ENCODE measurements at regions not wholly inside any gene's neighbourhood (a gene's known extent, or its start where the extent isn't known, plus 50 kb on each side); places are given as distances from the start of the nearest gene placed in this dataset.
"Not testable (repeated sequence)": the region's sequence is repeated elsewhere in the genome, so short reads cannot be mapped to it uniquely, and the experiment has no call there.

DNA sequence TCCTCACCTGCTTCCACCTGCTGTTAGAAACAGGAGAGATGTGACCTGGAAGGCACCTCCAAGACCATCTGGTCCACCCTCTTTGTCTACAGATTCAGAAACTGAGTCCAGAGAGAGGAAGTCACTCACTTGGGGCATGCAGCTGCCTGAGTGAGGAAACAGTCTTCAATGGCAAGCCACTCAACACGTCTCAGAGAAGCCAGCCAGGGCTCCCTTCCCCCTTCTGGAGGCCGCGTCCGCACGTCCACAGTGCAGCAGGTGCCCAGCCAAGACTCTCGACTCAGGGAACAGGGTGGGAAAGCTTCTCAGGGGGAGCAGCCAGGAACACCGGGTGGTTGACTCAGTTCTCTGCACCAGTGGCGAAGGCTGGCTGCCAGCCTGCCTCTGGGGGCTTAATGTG is 201.7 kb downstream of the BCL11A start:
- no peak for DNase-seq (ENCODE audit: extremely low spot score)
- TF ChIP-seq NFRKB (IDR thresholded peaks at IDR 0.05): no peak
- no peak for TF ChIP-seq FOXA1 (IDR thresholded peaks at IDR 0.05)
- no peak for TF ChIP-seq TARDBP (IDR thresholded peaks at IDR 0.05)
- TF ChIP-seq FOXK2 (IDR thresholded peaks at IDR 0.05): no peak
- CTCF ChIA-PET: interaction anchor here (0.6 kb wide), 1 partner anchor 16 kb away, joined by 3 read pairs; no protein-coding TSS in a partner anchor
- POLR2A ChIA-PET: no interaction called here

DNA sequence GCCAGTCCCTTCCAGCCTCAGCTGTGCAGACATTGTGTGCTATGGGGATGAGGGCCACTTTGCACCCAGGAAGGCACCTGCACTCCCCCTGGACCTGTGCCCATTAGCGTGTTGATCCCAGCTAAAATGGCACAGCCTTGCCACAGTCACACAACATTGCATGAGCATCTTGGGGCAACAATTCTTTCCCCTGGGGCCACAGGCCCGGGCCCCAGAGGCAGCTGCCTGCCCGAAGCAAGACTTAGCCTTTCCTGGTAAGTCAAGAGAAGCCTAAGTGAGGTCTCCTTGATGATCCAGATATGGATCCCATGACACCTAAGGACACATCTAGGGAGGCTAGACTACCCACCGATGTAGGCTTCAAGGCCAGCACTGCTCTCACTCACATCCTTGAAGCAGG is 202.1 kb downstream of the BCL11A start:
- no peak for DNase-seq (ENCODE audit: extremely low spot score)
- ChIA-PET POLR2A (no interaction called here), CTCF (no interaction called here)
- no peak for TF ChIP-seq CTBP1 (IDR thresholded peaks at IDR 0.05; ENCODE audit: borderline replicate concordance)
- TF ChIP-seq BHLHE40 (IDR thresholded peaks at IDR 0.05; ENCODE audit: borderline replicate concordance): no peak
- no peak for TF ChIP-seq SUZ12 (IDR thresholded peaks at IDR 0.05)
- no peak for TF ChIP-seq FOXM1 (IDR thresholded peaks at IDR 0.05; ENCODE audit: borderline replicate concordance)
- no peak for TF ChIP-seq ARNT (IDR thresholded peaks at IDR 0.05)
- no peak for TF ChIP-seq L3MBTL2 (conservative IDR thresholded peaks at IDR 0.05)
- no peak for TF ChIP-seq FOXK2 (IDR thresholded peaks at IDR 0.05)
- no peak for TF ChIP-seq ELF4 (IDR thresholded peaks at IDR 0.05)
- TF ChIP-seq ZNF384 (IDR thresholded peaks at IDR 0.05): no peak
- no peak for TF ChIP-seq TARDBP (IDR thresholded peaks at IDR 0.05)
- no peak for TF ChIP-seq HDGF (IDR thresholded peaks at IDR 0.05; ENCODE audit: borderline replicate concordance)
- TF ChIP-seq, protein P1, sequence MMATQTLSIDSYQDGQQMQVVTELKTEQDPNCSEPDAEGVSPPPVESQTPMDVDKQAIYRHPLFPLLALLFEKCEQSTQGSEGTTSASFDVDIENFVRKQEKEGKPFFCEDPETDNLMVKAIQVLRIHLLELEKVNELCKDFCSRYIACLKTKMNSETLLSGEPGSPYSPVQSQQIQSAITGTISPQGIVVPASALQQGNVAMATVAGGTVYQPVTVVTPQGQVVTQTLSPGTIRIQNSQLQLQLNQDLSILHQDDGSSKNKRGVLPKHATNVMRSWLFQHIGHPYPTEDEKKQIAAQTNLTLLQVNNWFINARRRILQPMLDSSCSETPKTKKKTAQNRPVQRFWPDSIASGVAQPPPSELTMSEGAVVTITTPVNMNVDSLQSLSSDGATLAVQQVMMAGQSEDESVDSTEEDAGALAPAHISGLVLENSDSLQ (IDR thresholded peaks at IDR 0.05): no peak
- TF ChIP-seq LEF1 (IDR thresholded peaks at IDR 0.05; ENCODE audit: borderline replicate concordance): no peak
- TF ChIP-seq NFRKB (IDR thresholded peaks at IDR 0.05): no peak

DNA sequence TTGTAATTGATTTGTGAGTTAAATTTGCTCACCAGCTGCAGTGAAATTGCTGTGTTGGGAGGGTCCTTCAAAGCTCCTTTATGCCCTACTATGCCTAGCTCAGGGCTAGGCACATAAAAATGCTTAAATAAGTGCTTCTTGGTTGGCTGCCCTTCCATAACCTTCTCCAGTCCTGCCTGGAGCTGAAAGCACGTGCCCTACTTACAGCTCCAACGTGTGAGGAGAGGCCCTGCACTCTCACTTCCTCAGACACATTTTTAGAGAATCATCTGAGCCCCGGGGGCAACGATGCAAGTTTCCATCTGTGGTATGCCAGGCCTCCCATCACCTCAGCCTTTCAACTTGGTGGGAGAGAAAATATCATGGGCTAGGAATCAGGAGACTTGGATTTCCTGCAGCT is 202.7 kb downstream of the BCL11A start:
- POLR2A ChIA-PET: no interaction called here
- no peak for DNase-seq (ENCODE audit: extremely low spot score)
- TF ChIP-seq L3MBTL2 (conservative IDR thresholded peaks at IDR 0.05) (no peak), TARDBP (IDR thresholded peaks at IDR 0.05) (no peak), SUZ12 (IDR thresholded peaks at IDR 0.05) (no peak), LEF1 (IDR thresholded peaks at IDR 0.05; ENCODE audit: borderline replicate concordance) (no peak), NFRKB (IDR thresholded peaks at IDR 0.05) (no peak), ELF4 (IDR thresholded peaks at IDR 0.05) (no peak), HDGF (IDR thresholded peaks at IDR 0.05; ENCODE audit: borderline replicate concordance) (no peak), FOXK2 (IDR thresholded peaks at IDR 0.05) (no peak), BHLHE40 (IDR thresholded peaks at IDR 0.05; ENCODE audit: borderline replicate concordance) (no peak), FOXM1 (IDR thresholded peaks at IDR 0.05; ENCODE audit: borderline replicate concordance) (no peak), ZNF384 (IDR thresholded peaks at IDR 0.05) (no peak), ARNT (IDR thresholded peaks at IDR 0.05) (no peak), FOXA1 (IDR thresholded peaks at IDR 0.05) (no peak), SP1 (IDR thresholded peaks at IDR 0.05) (no peak)
- CTCF ChIA-PET: no interaction called here

DNA sequence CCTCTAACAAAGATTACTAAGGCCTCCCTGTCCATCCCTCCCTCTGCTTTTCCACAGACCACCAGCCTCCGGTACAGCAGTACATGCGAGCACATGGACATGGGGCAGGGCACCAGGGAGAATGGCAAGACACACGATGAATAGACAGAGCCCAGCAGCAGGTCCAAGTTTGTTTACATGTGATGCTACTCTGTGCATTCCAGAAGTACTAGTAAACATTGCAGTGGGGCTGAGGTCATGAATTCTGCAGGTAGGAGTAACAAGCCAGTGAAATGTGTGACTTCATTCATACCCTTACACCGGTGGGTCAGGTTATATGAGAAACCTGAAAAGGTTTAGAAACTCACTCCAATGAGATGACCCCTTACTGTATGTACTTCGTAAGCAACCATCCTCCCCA is 205.7 kb downstream of the BCL11A start:
- TF ChIP-seq FOXM1 (IDR thresholded peaks at IDR 0.05; ENCODE audit: borderline replicate concordance): no peak
- ChIA-PET POLR2A (no interaction called here), CTCF (interaction anchor here (0.6 kb wide), 1 partner anchor 16 kb away, joined by 3 read pairs; no protein-coding TSS in a partner anchor)
- no peak for DNase-seq (ENCODE audit: extremely low spot score)

DNA sequence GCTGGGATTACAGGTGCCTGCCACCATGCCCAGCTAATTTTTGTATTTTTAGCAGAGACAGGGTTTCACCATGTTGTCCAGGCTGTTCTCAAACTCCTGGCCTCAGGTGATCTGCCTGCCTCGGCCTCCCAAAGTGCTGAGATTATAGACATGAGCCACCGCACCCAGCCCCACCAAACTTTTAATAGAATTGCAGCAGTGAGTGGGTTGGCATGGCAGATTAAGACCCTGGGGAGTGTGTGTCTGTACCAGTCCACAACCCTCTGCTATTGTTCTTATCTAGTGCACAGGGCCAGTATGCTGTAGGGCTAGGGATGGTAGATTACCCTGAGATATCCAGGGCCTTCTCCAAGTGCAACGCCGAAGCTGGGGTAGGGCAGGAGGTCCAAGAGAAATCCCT is 211.0 kb downstream of the BCL11A start:
- POLR2A ChIA-PET; DNase-seq (ENCODE audit: extremely low spot score): not testable (repeated sequence)
- CTCF ChIA-PET: interaction anchor here (0.7 kb wide), 1 partner anchor 467 kb away, joined by 3 read pairs; no protein-coding TSS in a partner anchor

DNA sequence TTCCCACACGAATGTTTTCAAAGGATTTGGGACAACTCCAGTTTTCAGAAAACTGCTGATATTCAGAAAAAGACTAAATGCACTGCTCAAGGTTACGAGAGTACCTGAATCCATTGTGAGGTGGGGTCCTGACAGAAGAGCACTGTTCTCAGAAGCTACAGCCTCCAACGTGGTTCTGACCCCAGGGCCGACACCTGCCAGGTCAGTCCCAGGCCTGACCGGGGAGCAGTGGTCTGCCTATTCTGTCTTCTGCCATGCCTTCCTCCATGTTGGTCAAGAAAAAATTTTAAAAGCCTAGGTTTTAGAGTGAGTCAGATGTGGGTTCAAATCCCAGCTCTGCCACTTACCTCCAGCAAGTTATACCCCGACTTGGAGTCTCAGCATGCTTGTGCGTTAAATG is 212.3 kb downstream of the BCL11A start:
- no peak for TF ChIP-seq FOXM1 (IDR thresholded peaks at IDR 0.05; ENCODE audit: borderline replicate concordance)
- TF ChIP-seq ELF4 (IDR thresholded peaks at IDR 0.05): no peak
- TF ChIP-seq BHLHE40 (IDR thresholded peaks at IDR 0.05; ENCODE audit: borderline replicate concordance): no peak
- TF ChIP-seq, protein P1 (IDR thresholded peaks at IDR 0.05): no peak
- no peak for TF ChIP-seq FOXK2 (IDR thresholded peaks at IDR 0.05)
- TF ChIP-seq ZNF384 (IDR thresholded peaks at IDR 0.05): no peak
- TF ChIP-seq LEF1 (IDR thresholded peaks at IDR 0.05; ENCODE audit: borderline replicate concordance): no peak
- no peak for TF ChIP-seq L3MBTL2 (conservative IDR thresholded peaks at IDR 0.05)
- no peak for TF ChIP-seq CTBP1 (IDR thresholded peaks at IDR 0.05; ENCODE audit: borderline replicate concordance)
- TF ChIP-seq HDGF (IDR thresholded peaks at IDR 0.05; ENCODE audit: borderline replicate concordance): no peak
- no peak for TF ChIP-seq TARDBP (IDR thresholded peaks at IDR 0.05)
- TF ChIP-seq SUZ12 (IDR thresholded peaks at IDR 0.05): no peak
- no peak for DNase-seq (ENCODE audit: extremely low spot score)
- ChIA-PET POLR2A (no interaction called here), CTCF (interaction anchor here (0.6 to 1.0 kb wide), 2 partner anchors 12 to 225 kb away, joined by 3 read pairs; no protein-coding TSS in a partner anchor)

DNA sequence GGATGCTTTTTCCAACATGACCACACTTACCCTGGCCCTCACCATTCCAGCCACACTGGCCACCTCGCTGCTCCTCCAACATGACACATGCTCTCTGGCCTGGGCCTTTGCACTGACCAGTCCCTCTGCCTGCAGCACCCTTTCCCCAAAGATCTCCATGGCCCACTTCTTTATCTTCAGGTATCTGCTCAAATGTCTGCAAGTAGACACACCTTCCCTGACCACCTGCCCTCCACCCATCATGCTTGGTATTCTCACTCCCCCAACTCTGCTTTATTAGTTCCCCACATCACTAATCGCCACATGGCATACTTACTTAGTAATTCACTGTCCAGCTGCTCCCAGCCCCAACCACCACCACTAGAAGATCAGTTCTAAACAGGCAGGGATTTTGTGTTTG is 214.2 kb downstream of the BCL11A start:
- ChIA-PET CTCF (no interaction called here), POLR2A (no interaction called here)
- no peak for DNase-seq (ENCODE audit: extremely low spot score)
- no peak for TF ChIP-seq LEF1 (IDR thresholded peaks at IDR 0.05; ENCODE audit: borderline replicate concordance)
- no peak for TF ChIP-seq NFRKB (IDR thresholded peaks at IDR 0.05)
- no peak for TF ChIP-seq BHLHE40 (IDR thresholded peaks at IDR 0.05; ENCODE audit: borderline replicate concordance)

DNA sequence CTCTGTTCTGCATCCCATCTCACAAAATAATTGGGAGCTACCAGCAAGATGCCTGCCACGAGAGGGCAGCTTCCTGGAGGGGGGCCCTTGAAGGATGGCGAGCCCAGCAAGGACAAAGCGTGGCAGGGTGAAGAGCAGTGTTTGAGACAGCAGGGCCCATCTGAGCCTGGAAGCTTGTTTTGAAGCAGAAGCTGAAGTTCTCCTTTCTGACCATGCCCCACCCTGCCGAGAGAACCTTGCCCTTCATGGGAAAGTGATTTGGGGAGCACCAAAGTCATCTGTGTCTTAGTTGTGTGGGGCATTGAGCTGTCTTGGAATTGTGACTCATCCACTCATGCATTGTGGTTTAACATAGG is 216.3 kb downstream of the BCL11A start:
- ChIA-PET CTCF (interaction anchor here (1.0 to 2.0 kb wide), 2 partner anchors 25 to 137 kb away, joined by 4 to 5 read pairs; no protein-coding TSS in a partner anchor), POLR2A (no interaction called here)
- TF ChIP-seq SP1 (IDR thresholded peaks at IDR 0.05) (no peak), HDGF (IDR thresholded peaks at IDR 0.05; ENCODE audit: borderline replicate concordance) (no peak), SUZ12 (IDR thresholded peaks at IDR 0.05) (no peak), ZNF384 (IDR thresholded peaks at IDR 0.05) (no peak), FOXM1 (IDR thresholded peaks at IDR 0.05; ENCODE audit: borderline replicate concordance) (no peak), BHLHE40 (IDR thresholded peaks at IDR 0.05; ENCODE audit: borderline replicate concordance) (no peak), LEF1 (IDR thresholded peaks at IDR 0.05; ENCODE audit: borderline replicate concordance) (no peak), FOXK2 (IDR thresholded peaks at IDR 0.05) (no peak), NFRKB (IDR thresholded peaks at IDR 0.05) (no peak), L3MBTL2 (conservative IDR thresholded peaks at IDR 0.05) (no peak), ELF4 (IDR thresholded peaks at IDR 0.05) (no peak), CTBP1 (IDR thresholded peaks at IDR 0.05; ENCODE audit: borderline replicate concordance) (no peak), ARNT (IDR thresholded peaks at IDR 0.05) (no peak), TARDBP (IDR thresholded peaks at IDR 0.05) (no peak), FOXA1 (IDR thresholded peaks at IDR 0.05) (no peak)
- TF ChIP-seq, protein P1 (IDR thresholded peaks at IDR 0.05): no peak
- DNase-seq (ENCODE audit: extremely low spot score): no peak

Data from HEK293T (cell line).